ENCODE measurements at regions not wholly inside any gene's neighbourhood (a gene's known extent, or its start where the extent isn't known, plus 50 kb on each side); places are given as distances from the start of the nearest gene placed in this dataset.

DNA sequence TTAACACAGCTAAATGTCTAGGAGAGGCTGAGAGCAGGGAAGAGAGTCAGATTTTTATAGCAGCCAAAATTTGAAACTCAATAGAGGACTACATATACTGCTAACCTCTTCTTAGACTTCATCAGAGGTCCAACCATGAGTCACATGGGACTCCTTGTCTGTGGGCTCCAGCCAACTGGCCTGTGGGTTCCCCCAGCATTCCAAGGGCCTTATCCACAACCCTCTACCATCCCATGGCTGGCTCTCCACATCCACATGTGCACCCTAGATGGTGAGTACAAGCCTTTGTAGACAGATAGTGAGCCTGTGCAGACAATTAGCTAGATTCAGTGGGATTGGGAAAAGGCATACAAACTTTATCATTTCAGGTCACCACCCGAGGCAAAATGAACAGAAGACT lies 901.9 kb upstream of the ZEB2 start:
- TF ChIP-seq, protein P1, sequence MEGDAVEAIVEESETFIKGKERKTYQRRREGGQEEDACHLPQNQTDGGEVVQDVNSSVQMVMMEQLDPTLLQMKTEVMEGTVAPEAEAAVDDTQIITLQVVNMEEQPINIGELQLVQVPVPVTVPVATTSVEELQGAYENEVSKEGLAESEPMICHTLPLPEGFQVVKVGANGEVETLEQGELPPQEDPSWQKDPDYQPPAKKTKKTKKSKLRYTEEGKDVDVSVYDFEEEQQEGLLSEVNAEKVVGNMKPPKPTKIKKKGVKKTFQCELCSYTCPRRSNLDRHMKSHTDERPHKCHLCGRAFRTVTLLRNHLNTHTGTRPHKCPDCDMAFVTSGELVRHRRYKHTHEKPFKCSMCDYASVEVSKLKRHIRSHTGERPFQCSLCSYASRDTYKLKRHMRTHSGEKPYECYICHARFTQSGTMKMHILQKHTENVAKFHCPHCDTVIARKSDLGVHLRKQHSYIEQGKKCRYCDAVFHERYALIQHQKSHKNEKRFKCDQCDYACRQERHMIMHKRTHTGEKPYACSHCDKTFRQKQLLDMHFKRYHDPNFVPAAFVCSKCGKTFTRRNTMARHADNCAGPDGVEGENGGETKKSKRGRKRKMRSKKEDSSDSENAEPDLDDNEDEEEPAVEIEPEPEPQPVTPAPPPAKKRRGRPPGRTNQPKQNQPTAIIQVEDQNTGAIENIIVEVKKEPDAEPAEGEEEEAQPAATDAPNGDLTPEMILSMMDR (IDR thresholded peaks at IDR 0.05): no peak
- no peak for TF ChIP-seq POLR2A (IDR thresholded peaks at IDR 0.05)
